HepG2 (cell line): ENCODE measurements at regions not wholly inside any gene's neighbourhood (a gene's known extent, or its start where the extent isn't known, plus 50 kb on each side); places are given as distances from the start of the nearest gene placed in this dataset.

Experiments
- ATAC-seq: fragments of 200-7000 bp; cut with Tn5 transposase; 3 replicates; pipeline ENCODE4 v1.9.1; 2020; ENCODE audit warnings: mild to moderate bottlenecking, moderate library complexity
- BruUV-seq: library from RNA; stranded (reverse); fragments of 400-500 nt; replicated peaks from 2 replicates; lab custom pipeline; 2021; lab: Mats Ljungman, UMichigan
- CTCF ChIA-PET: fragments of 300-600 bp; formaldehyde crosslinking; extraction: SDS; loops from one replicate; lab custom pipeline; 2021; ENCODE audit warnings: low total read pairs, inconsistent platforms, low intra/inter-chr PET ratio; lab: Yijun Ruan, JAX
- POLR2A ChIA-PET: fragments of 350-600 bp; sonication (Branson Sonifier 250); formaldehyde crosslinking; loops from one replicate; lab custom pipeline; 2020; ENCODE audit warnings: antibody characterized with exemption, inconsistent platforms; lab: Yijun Ruan, JAX
- DNase-seq: peaks from one replicate; pipeline ENCODE4 v3.0.0-alpha.2; 2015; ENCODE audit warnings: low spot score
- FAIRE-seq: peaks from 3 replicates; lab custom pipeline; 2011; peaks lifted over from hg19 to GRCh38; lab: Jason Lieb, UNC
- H2AFZ ChIP-seq: one replicate; pipeline ENCODE4 v1.6.1; 2011; ENCODE audit warnings: low read length, inconsistent platforms
- H3K27ac ChIP-seq: fragments of 300-600 bp; 3 replicates; pipeline ENCODE4 v1.8.0; 2011; ENCODE audit warnings: mixed run types, mild to moderate bottlenecking, mixed read lengths, low read length, inconsistent platforms; ENCODE audit not compliant: insufficient read depth; ENCODE audit errors: extremely low read length
- H3K27me3 ChIP-seq, 2 experiments: fragments of 200-600 bp in 1 of 2; 2 replicates in 1 of 2; 3 replicates in 1 of 2; pipeline versions ENCODE4 v1.6.0 to v1.8.0; 2011; ENCODE audit warnings: low read length in 2 of 2, mild to moderate bottlenecking in 2 of 2, moderate library complexity in 2 of 2, inconsistent platforms in 1 of 2; ENCODE audit not compliant: insufficient read depth in 2 of 2, control insufficient read depth in 1 of 2
- H3K36me3 ChIP-seq, 2 experiments: fragments of 200-600 bp in 1 of 2; replicated peaks in 1 of 2; 2 replicates in 1 of 2; 3 replicates in 1 of 2; pipeline versions ENCODE4 v1.5.1 to v1.8.0; 2011; ENCODE audit warnings: low read length in 2 of 2, inconsistent platforms in 1 of 2; ENCODE audit not compliant: insufficient read depth in 2 of 2, control insufficient read depth in 1 of 2
- H3K4me1 ChIP-seq: 2 replicates; pipeline ENCODE4 v1.5.1; 2012; ENCODE audit warnings: low read length, inconsistent platforms; ENCODE audit not compliant: insufficient read depth
- H3K4me2 ChIP-seq: 2 replicates; pipeline ENCODE4 v1.6.0; 2011; ENCODE audit warnings: low read depth, low read length, inconsistent platforms
- H3K4me3 ChIP-seq, 3 experiments: fragments of 200-600 bp in 1 of 3; sonication (generic), shearing (Covaris generic) in 1 of 3; replicated peaks in 1 of 3; 2 replicates each; pipeline ENCODE4 v1.5.1; 2011 to 2016; ENCODE audit warnings: low read length in 3 of 3, inconsistent platforms in 2 of 3, low read depth in 2 of 3, mild to moderate bottlenecking in 2 of 3, control low read depth in 1 of 3, mixed read lengths in 1 of 3; ENCODE audit not compliant: insufficient read depth in 1 of 3
- H3K79me2 ChIP-seq: one replicate; pipeline ENCODE4 v1.6.1; 2011; ENCODE audit warnings: low read length, inconsistent platforms; ENCODE audit not compliant: insufficient read depth
- H3K9ac ChIP-seq: 2 replicates; pipeline ENCODE4 v1.6.0; 2011; ENCODE audit warnings: mild to moderate bottlenecking, low read depth, low read length, inconsistent platforms; ENCODE audit not compliant: insufficient read depth
- H3K9me3 ChIP-seq: 2 replicates; pipeline ENCODE4 v1.5.1; 2012; ENCODE audit warnings: mild to moderate bottlenecking, low read length
- H4K20me1 ChIP-seq: 2 replicates; pipeline ENCODE4 v1.6.0; 2011; ENCODE audit warnings: inconsistent platforms, mild to moderate bottlenecking, low read length, moderate library complexity; ENCODE audit not compliant: insufficient read depth
- ATF4 ChIP-seq, 2 experiments: fragments of 450-650 bp in 1 of 2; sonication (generic) in 1 of 2; formaldehyde crosslinking; IDR thresholded peaks; 2 replicates each; pipeline versions ENCODE4 v1.5.0 to v1.8.0; 2020 to 2022; ENCODE audit warnings: mild to moderate bottlenecking in 1 of 2, missing genetic modification reagents in 1 of 2
- CBFB ChIP-seq: sonication (generic); formaldehyde crosslinking; IDR thresholded peaks from 2 replicates; pipeline ENCODE4 v1.4.0; 2020; ENCODE audit warnings: missing genetic modification reagents
- NAIF1 ChIP-seq: sonication (generic); formaldehyde crosslinking; IDR thresholded peaks from 2 replicates; pipeline ENCODE4 v1.5.0; 2020; ENCODE audit warnings: mild to moderate bottlenecking, missing genetic modification reagents, borderline replicate concordance
- NCOA2 ChIP-seq: sonication (generic); formaldehyde crosslinking; IDR thresholded peaks from 2 replicates; pipeline ENCODE4 v1.8.0; 2022; ENCODE audit warnings: inconsistent platforms
- PPARG ChIP-seq: conservative IDR thresholded peaks from 2 replicates; pipeline ENCODE4 v1.6.1; 2016; ENCODE audit warnings: missing biosample characterization, missing genetic modification reagents
- SUZ12 ChIP-seq: fragments of 150-350 bp; IDR thresholded peaks from 2 replicates; pipeline ENCODE4 v1.6.1; 2014; ENCODE audit warnings: low read depth, low read length
- ZNF256 ChIP-seq: sonication (generic); formaldehyde crosslinking; conservative IDR thresholded peaks from 2 replicates; pipeline ENCODE4 v1.4.0; 2020; ENCODE audit warnings: missing genetic modification reagents
- ZNF33B ChIP-seq: sonication (generic); formaldehyde crosslinking; IDR thresholded peaks from 2 replicates; pipeline ENCODE4 v1.5.1; 2020; ENCODE audit warnings: mild to moderate bottlenecking, missing genetic modification reagents
- ZNF382 ChIP-seq: sonication (generic); formaldehyde crosslinking; IDR thresholded peaks from 2 replicates; pipeline ENCODE4 v1.5.0; 2020; ENCODE audit warnings: missing genetic modification reagents, mild to moderate bottlenecking, borderline replicate concordance
- ZNF646 ChIP-seq: sonication (generic); formaldehyde crosslinking; IDR thresholded peaks from 2 replicates; pipeline ENCODE4 v1.9.0; 2021; ENCODE audit warnings: mild to moderate bottlenecking, missing genetic modification reagents
- ZSCAN20 ChIP-seq: sonication (generic); formaldehyde crosslinking; IDR thresholded peaks from 2 replicates; pipeline ENCODE4 v1.4.0; 2020; ENCODE audit warnings: missing genetic modification reagents, mild to moderate bottlenecking, borderline replicate concordance
- ZSCAN5A ChIP-seq: sonication (generic); formaldehyde crosslinking; IDR thresholded peaks from 2 replicates; pipeline ENCODE4 v1.8.0; 2022; ENCODE audit warnings: mild to moderate bottlenecking, missing genetic modification reagents, borderline replicate concordance
- WGBS: methylation state at CpG from one replicate; pipeline ENCODE4 v1.1.6; 2017; ENCODE audit warnings: low lambda C conversion rate; 5-methylcytosine and 5-hydroxymethylcytosine counted together
- in situ Hi-C: cut with HindIII; loops from 2 replicates; pipeline ENCODE4 v1.10.0; 2017; ENCODE audit warnings: low pct_unique_long_range_greater_than_20kb; ENCODE audit not compliant: extremely low pct_ligation_motif_present
- intact Hi-C: fragments of 100-400 bp; cut with micrococcal nuclease; formaldehyde crosslinking; loops from one replicate; pipeline ENCODE4 v1.10.0; 2022; ENCODE audit not compliant: unreplicated experiment
- TF ChIP-seq, protein P1 (sequence below): sonication (generic); formaldehyde crosslinking; IDR thresholded peaks from 2 replicates; pipeline ENCODE4 v1.4.0; 2020; ENCODE audit warnings: mild to moderate bottlenecking, missing genetic modification reagents, borderline replicate concordance

DNA sequence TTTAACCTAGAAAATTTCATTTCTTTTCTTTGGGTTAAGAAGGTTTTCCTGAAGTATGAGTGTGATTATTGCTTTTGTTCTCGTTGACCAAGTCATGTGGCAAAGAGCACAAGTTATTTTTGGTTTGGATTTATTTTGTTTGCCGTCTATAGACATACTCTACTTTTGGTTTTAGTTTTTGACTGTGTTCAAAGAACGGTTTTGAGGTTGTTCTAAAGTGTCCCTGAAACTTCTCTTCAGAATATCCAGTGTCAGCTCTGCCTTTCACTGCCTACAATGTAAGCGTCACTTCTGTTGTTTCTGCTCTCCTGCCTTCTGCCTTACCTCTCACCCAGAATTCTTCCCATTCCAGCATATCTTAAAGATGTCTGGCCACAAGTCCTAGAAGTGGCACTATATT is 812.2 kb downstream of the C4orf33 start:
- intact Hi-C loops = no loop called here
- no TSS peak for BruUV-seq
- FAIRE-seq = no peak
- no peak for TF ChIP-seq ZNF382 (CRISPR knock-in tag)
- no peak for TF ChIP-seq CBFB (CRISPR knock-in tag)
- no peak for TF ChIP-seq ZSCAN5A (CRISPR knock-in tag)
- TF ChIP-seq, protein P1, sequence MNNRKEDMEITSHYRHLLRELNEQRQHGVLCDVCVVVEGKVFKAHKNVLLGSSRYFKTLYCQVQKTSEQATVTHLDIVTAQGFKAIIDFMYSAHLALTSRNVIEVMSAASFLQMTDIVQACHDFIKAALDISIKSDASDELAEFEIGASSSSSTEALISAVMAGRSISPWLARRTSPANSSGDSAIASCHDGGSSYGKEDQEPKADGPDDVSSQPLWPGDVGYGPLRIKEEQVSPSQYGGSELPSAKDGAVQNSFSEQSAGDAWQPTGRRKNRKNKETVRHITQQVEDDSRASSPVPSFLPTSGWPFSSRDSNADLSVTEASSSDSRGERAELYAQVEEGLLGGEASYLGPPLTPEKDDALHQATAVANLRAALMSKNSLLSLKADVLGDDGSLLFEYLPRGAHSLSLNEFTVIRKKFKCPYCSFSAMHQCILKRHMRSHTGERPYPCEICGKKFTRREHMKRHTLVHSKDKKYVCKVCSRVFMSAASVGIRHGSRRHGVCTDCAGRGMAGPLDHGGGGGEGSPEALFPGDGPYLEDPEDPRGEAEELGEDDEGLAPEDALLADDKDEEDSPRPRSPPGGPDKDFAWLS (CRISPR knock-in tag) = no peak
- no peak for TF ChIP-seq ATF4 (CRISPR knock-in tag; IDR thresholded peaks at IDR 0.05)
- TF ChIP-seq NAIF1 (CRISPR knock-in tag) = no peak
- no peak for TF ChIP-seq NCOA2 (CRISPR knock-in tag)
- TF ChIP-seq ZNF256 = no peak
- TF ChIP-seq ZSCAN20 (CRISPR knock-in tag) = no peak
- TF ChIP-seq ZNF33B = no peak
- TF ChIP-seq ZNF646 (CRISPR knock-in tag) = no peak
- TF ChIP-seq SUZ12 = no peak
- no peak for TF ChIP-seq PPARG (CRISPR knock-in tag)

More for the DNA sequence above, 812.2 kb downstream of the C4orf33 start:
- no peak overlapping the region for H3K9ac ChIP-seq
- H4K20me1 ChIP-seq = no peaks in the 10 kb centered on the region
- no peak overlapping the region for H3K4me2 ChIP-seq
- WGBS = 16% methylated on average over 3 of the region's 4 CpGs
- ATAC-seq = no peak
- no peaks in the 10 kb centered on the region for H3K9me3 ChIP-seq
- in situ Hi-C loops = no loop called here
- no peaks in the 10 kb centered on the region for H3K27me3 ChIP-seq
- H3K4me3 ChIP-seq = no peak overlapping the region
- no peaks in the 10 kb centered on the region for H3K36me3 ChIP-seq
- no peaks in the 10 kb centered on the region for H3K4me1 ChIP-seq
- H2AFZ ChIP-seq = no peak overlapping the region
- no peaks in the 10 kb centered on the region for H3K79me2 ChIP-seq
- H3K27ac ChIP-seq = no peak overlapping the region
- no peak for DNase-seq
- CTCF ChIA-PET = no interaction called here
- POLR2A ChIA-PET = no interaction called here
